GM21515 (cell line): ENCODE measurements at regions not wholly inside any gene's neighbourhood (a gene's known extent, or its start where the extent isn't known, plus 50 kb on each side); places are given as distances from the start of the nearest gene placed in this dataset.

Experiments
- ATAC-seq: cut with Tn5 transposase; IDR thresholded peaks from one replicate; pipeline ENCODE4 v1.9.1; 2021; ENCODE audit not compliant: unreplicated experiment

- ATAC-seq: no peak
Measured at GRCh38 chr10:121167534-121168243, 316.5 kb downstream of the WDR11 start.

DNA sequence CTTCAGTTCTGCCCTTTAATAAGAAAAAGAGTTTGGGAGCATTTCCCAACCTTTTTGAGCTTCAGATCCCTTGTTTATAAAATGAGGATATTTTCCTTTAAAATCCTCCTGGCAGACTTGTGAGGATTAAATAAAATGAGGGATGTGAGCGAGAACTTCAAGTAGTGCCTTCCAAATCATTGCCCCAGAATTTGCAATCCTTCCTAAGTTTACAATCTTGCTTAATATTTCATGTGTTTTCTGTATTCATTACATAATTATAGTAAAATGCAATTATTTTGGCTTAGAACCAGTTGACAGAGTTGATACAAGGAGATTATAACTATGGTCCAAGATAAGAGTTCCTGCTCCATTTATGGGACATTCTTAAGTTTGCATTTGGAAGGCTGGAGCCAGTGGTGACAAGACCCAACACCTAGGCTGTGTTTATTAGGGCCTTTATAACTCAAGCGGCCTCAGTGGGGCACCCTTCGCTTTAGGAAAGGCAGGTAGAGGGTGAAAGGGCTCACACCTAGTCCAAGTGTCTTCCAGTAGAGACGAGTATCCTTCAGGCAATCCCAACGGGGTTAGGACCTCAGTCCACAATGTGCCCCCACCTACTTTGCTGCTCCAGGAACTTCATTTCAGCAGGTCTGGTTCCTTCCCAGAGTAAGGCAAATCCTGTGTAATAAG, 317.5 kb downstream of the WDR11 start:
- no peak for ATAC-seq

- ATAC-seq: no peak
Measured at GRCh38 chr10:121169406-121169805, 318.2 kb downstream of the WDR11 start.

DNA sequence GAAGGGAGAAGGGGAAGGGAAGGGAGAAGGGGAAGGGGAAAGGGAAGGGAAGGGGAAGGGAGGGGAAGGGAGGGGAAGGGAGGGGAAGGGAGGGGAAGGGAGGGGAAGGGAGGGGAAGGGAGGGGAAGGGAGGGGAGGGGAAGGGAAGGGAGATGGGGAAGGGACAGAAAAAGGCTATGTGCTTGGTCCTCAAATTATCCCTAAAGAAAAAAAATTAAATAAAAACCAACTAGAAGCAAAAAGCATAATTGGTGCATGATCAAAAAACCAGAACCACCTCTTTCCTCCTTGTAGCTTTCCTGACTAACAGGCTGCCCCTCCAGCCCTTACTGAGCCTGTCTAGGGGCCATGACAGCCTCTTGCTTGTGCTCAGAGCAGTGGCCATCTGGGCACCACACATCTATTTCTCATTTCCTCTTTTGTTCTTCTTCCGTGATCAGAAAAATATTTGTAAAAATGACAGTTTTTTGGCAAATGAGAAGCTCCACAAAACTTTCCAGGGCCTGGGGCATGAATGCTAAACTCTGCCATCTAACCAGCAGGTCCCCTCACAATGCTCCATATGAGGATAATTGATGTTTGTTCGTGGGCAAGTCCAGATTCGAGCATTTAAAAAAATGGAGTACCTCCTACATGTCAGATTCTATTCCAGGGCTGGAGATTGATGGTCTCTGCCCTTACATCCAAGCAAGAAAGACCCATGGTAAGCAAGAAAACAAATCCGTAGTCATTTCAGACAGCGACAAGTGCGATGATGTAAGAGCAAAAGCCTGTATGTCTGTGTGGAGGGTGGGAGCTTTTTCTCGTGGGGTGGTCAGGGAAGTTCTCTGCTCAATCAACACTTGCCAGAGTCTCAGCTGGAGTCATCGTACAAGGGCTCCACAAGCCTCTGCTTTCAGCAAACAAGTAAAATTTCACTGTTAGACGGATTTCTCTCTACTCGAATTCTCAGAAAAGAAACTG, 320.9 kb downstream of the WDR11 start:
- ATAC-seq: no peak

- ATAC-seq: no peak
Measured at GRCh38 chr10:121179006-121179405, 327.8 kb downstream of the WDR11 start.

GRCh38 chr10:121182219-121182618, 331.1 kb downstream of the WDR11 start:
- no peak for ATAC-seq

GRCh38 chr10:121183236-121183635, 332.1 kb downstream of the WDR11 start:
- ATAC-seq: no peak

GRCh38 chr10:121183707-121184106, 332.5 kb downstream of the WDR11 start:
- no peak for ATAC-seq

DNA sequence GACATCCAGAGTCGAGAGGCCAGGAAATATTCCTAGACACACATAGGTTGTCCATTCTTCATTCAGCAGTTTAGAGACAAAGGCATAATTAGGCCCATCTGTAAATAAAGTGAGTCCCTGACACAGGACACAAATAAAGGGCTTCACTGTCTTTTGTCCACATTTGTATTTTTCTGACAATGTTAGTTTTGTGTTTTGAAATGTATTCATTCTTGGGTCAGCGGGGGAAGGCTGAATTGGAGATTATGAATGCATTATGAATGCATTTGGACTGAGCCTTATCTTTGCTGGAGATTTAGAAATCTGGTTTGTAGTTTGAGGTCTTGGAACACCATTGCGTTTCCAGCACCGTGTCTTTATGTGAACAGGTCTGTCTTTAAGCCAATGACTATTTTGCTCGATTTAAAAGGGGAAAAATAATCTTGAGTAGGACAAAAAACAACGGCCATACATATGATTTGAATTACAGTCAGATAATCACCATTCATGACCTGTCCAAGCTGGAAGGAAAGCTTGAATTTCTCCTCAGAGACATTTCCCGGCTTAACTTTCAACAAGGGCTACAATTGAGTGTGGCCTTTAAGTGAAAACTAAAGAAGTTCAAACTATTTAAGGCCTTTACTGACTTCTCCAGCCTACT, 334.8 kb downstream of the WDR11 start:
- no peak for ATAC-seq

DNA sequence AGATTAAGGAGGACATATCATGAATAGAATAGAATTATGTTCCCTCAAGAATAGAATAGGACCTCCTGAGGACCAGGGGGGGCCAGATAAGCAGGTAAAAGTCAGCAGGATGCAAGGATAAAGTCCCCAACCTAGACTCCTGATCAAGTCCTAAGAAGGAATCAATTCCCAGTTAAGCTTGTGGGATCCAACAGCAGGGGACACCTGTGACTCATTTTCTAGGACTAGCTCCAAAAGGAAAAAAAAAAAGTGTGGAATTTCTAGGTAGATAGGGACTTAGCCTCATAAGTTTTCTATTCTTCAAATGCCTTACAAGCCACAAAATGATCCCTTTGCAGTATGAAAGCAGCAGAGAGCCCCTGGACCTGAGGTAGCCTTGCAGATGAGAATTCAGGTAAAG, 336.2 kb downstream of the WDR11 start:
- no peak for ATAC-seq

- no peak for ATAC-seq
Measured at GRCh38 chr10:121188005-121188404, 336.8 kb downstream of the WDR11 start.

DNA sequence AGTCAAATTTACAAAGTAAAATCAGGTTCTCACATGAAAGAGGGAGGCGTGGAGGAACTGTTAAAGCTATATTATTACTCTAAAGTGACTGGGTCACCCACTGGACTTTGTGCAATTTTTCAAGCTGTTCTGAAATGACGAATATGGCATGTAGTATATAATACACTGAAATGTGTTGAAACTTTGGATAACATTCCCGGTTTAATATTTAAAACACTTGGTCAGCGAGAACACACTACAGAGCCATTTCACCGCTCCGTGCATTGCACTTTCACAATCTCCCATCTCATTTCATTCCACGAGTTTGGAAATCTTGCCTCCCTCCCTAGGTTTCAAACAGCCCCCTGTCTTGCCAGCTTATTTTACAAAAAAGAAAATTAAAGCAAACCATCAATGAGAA, 337.9 kb downstream of the WDR11 start:
- ATAC-seq: no peak

DNA sequence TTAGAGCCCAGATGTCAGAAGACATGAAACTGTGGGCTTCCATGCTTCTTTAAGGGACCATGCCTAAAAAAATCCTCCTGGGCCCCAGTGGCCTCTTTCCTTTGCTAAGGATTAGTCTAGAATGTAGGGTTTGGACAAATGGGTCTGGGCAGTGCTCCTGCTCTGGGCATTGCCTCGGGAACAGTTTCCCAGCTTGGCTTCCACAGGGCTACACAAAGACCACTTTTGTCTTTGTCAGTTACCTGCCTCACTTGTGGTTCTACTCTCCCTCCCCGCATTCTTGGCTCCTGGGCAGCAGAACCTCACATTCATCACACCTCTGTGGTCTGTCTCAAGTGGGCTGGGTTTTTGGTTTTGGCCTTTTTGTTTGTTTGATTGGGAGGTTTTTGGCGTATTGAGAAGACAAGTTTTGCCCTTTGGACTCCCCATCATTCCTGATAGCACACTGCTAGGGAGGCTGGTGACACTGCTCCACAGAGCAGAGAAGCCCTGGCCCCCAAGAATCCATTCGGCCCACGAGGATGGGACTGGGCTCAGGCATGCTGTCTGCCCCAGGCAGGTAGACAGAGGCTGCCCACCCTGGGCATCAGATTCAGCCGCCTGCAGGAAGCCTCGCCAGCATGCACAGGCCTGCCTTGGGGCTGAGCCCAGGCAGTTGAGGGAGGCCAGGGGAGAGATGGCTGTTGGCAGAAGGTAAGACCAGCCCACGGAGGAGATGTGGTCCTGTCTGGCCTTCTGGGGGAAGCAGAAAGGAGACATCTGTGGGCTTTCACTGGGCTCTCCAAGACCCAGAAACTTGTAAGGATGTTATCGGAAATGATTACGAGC, 343.7 kb downstream of the WDR11 start:
- ATAC-seq: no peak

- ATAC-seq: no peak
Measured at GRCh38 chr10:121195524-121195910, 344.4 kb downstream of the WDR11 start.

- ATAC-seq: no peak
Measured at GRCh38 chr10:121199081-121199480, 347.9 kb downstream of the WDR11 start.

GRCh38 chr10:121205625-121206024, 354.5 kb downstream of the WDR11 start:
- no peak for ATAC-seq

GRCh38 chr10:121211446-121211845, 360.3 kb downstream of the WDR11 start:
- ATAC-seq: no peak

DNA sequence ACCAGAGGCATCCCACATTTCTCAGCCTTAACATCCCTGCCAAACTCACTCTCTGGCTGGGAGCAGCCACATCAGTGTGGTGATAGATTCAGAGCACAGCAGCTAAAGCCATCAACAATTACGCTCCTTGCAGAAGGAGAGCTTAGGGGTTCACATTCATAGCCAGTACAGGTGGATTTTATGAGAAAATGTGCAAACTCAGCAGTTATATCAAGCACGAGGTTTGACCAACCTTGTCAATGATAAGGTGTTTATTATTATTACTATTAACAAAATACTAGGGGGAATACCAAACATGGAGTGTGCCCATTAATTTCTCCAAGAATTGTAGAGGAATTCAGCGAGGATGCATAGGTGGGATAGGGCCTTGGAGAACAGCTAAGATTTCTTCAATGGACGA, 362.3 kb downstream of the WDR11 start:
- no peak for ATAC-seq

DNA sequence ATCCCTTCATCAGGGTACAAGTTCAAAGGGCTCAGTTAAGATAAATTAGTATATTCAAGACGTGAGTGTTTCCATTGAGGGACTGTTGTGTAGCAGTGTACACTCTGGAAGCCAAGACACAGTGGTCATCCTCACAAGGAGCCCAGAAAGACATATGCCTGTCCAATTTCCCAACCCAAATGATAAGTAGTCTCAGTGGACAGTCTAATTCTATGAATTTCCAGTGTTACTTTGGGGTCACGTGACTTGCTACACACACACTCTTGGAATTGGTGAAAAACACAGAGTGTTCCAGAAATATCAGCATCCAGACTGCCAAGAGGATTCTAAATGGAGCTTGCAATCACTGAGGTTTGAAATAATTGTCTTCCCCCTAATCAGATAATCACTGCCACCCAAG, 365.1 kb downstream of the WDR11 start:
- ATAC-seq: no peak

DNA sequence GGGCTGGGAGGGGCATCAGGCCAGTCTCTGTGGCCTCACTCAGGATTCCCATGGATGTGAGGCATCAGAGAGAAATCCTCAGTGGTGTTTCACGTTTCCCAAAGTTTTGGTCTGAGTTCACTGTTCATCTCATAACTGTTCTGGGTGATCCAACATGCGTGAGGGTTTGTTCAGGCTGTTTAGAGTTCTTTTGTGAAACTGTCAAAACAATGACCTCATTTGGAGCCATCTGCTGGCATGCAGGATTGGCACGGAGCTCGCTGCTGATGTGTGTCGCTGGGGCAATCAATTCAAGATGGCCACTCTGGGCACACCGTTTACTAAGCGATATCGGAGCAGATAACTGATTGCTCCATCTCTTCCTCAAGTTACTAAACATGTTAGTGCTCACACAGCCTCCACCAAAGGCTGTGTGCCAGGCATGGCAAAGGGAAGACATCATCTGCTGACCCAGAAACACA, 365.6 kb downstream of the WDR11 start:
- ATAC-seq: no peak
